ENCODE measurements at regions not wholly inside any gene's neighbourhood (a gene's known extent, or its start where the extent isn't known, plus 50 kb on each side); places are given as distances from the start of the nearest gene placed in this dataset.

- Histone ChIP-seq H3K9me3 (replicated peaks; ENCODE audit: control insufficient read depth, insufficient read depth, low read length) (no peaks in the 10 kb centered on the region), H3K79me2 (ENCODE audit: control insufficient read depth, insufficient read depth, low read length) (no peaks in the 10 kb centered on the region), H3K27me3 (ENCODE audit: control insufficient read depth in 2 of 2, insufficient read depth in 2 of 2, low read length in 2 of 2) (no peaks in the 10 kb centered on the region), H2AFZ (ENCODE audit: low read depth, low read length) (no peak overlapping the region), H3K9ac (replicated peaks; ENCODE audit: extremely low read depth, insufficient read depth, low read length) (no peak overlapping the region), H4K20me1 (replicated peaks; ENCODE audit: control insufficient read depth, extremely low read depth, insufficient read depth, low read length) (no peaks in the 10 kb centered on the region), H3K36me3 (ENCODE audit: control insufficient read depth in 2 of 2, extremely low read depth in 1 of 2, insufficient read depth in 2 of 2, low read length in 2 of 2) (no peaks in the 10 kb centered on the region), H3K27ac (ENCODE audit: insufficient read depth, low read depth, low read length) (no peak overlapping the region), H3K4me1 (ENCODE audit: control insufficient read depth, extremely low read depth, insufficient read depth, low read length) (no peaks in the 10 kb centered on the region), H3K9me1 (replicated peaks; ENCODE audit: control insufficient read depth, extremely low read depth, insufficient read depth, low read length) (no peaks in the 10 kb centered on the region), H3K4me3 (replicated peaks in 1 of 3; ENCODE audit: insufficient read depth in 1 of 3, low read depth in 1 of 3, low read length in 3 of 3) (no peak overlapping the region), H3K4me2 (ENCODE audit: insufficient read depth, low read length) (no peak overlapping the region)
- DNase-seq (ENCODE audit: low read depth, low spot score) (no peak), FAIRE-seq (no peak)
- dilution Hi-C loops (cut with MboI; ENCODE audit: extremely low pct_ligation_motif_present, low sequenced_read_pairs) (no loop called here), intact Hi-C loops (cut with micrococcal nuclease) (no loop called here)
- TF ChIP-seq JUN (IDR thresholded peaks at IDR 0.05; ENCODE audit: borderline replicate concordance, insufficient read depth, insufficient read length, low read depth) (no peak), GATA2 (IDR thresholded peaks at IDR 0.05; ENCODE audit: insufficient read depth, insufficient read length, low read depth, low read length) (no peak)
- ChIA-PET CTCF (no interaction called here), POLR2A (no interaction called here)
- no TSS peak for BruUV-seq (replicated peaks)
Observed at GRCh38 chr19:28299649-28300048, 913.3 kb downstream of the UQCRFS1 start.

- H2AFZ ChIP-seq (ENCODE audit: low read depth, low read length), result no peak overlapping the region
Observed at GRCh38 chr19:28297586-28298157, 915.3 kb downstream of the UQCRFS1 start.

More at GRCh38 chr19:28297586-28298157, 915.3 kb downstream of the UQCRFS1 start:
- Histone ChIP-seq H3K9me1 (replicated peaks; ENCODE audit: control insufficient read depth, extremely low read depth, insufficient read depth, low read length) (no peaks in the 10 kb centered on the region), H4K20me1 (replicated peaks; ENCODE audit: control insufficient read depth, extremely low read depth, insufficient read depth, low read length) (no peaks in the 10 kb centered on the region), H3K4me3 (replicated peaks in 1 of 3; ENCODE audit: insufficient read depth in 1 of 3, low read depth in 1 of 3, low read length in 3 of 3) (no peak overlapping the region), H3K27ac (ENCODE audit: insufficient read depth, low read depth, low read length) (no peak overlapping the region), H3K27me3 (ENCODE audit: control insufficient read depth in 2 of 2, insufficient read depth in 2 of 2, low read length in 2 of 2) (no peaks in the 10 kb centered on the region), H3K36me3 (ENCODE audit: control insufficient read depth in 2 of 2, extremely low read depth in 1 of 2, insufficient read depth in 2 of 2, low read length in 2 of 2) (no peaks in the 10 kb centered on the region), H3K4me2 (ENCODE audit: insufficient read depth, low read length) (no peak overlapping the region), H3K4me1 (ENCODE audit: control insufficient read depth, extremely low read depth, insufficient read depth, low read length) (peaks cover 16% of the 10 kb centered on the region), H3K9me3 (replicated peaks; ENCODE audit: control insufficient read depth, insufficient read depth, low read length) (no peaks in the 10 kb centered on the region), H3K79me2 (ENCODE audit: control insufficient read depth, insufficient read depth, low read length) (no peaks in the 10 kb centered on the region), H3K9ac (replicated peaks; ENCODE audit: extremely low read depth, insufficient read depth, low read length) (no peak overlapping the region)
- DNase-seq (ENCODE audit: low read depth, low spot score) (no peak), FAIRE-seq (no peak)
- TF ChIP-seq JUN (IDR thresholded peaks at IDR 0.05; ENCODE audit: borderline replicate concordance, insufficient read depth, insufficient read length, low read depth), result no peak
- TF ChIP-seq GATA2 (IDR thresholded peaks at IDR 0.05; ENCODE audit: insufficient read depth, insufficient read length, low read depth, low read length), result no peak
- no peak for TF ChIP-seq EZH2 (IDR thresholded peaks at IDR 0.05; ENCODE audit: borderline replicate concordance, low read depth, low read length, severe bottlenecking)
- TF ChIP-seq POLR2AphosphoS5 (IDR thresholded peaks at IDR 0.05; ENCODE audit: insufficient read depth, low read depth, low read length), result no peak
- no peak for TF ChIP-seq FOS (IDR thresholded peaks at IDR 0.05; ENCODE audit: borderline replicate concordance, insufficient read depth, low read length)
- ChIA-PET POLR2A (no interaction called here), CTCF (no interaction called here)
- intact Hi-C loops (cut with micrococcal nuclease) (no loop called here), dilution Hi-C loops (cut with MboI; ENCODE audit: extremely low pct_ligation_motif_present, low sequenced_read_pairs) (no loop called here)
- no TSS peak for BruUV-seq (replicated peaks)

Measured in endothelial cell of umbilical vein (primary cell).